ENCODE measurements at regions not wholly inside any gene's neighbourhood (a gene's known extent, or its start where the extent isn't known, plus 50 kb on each side); places are given as distances from the start of the nearest gene placed in this dataset.

DNA sequence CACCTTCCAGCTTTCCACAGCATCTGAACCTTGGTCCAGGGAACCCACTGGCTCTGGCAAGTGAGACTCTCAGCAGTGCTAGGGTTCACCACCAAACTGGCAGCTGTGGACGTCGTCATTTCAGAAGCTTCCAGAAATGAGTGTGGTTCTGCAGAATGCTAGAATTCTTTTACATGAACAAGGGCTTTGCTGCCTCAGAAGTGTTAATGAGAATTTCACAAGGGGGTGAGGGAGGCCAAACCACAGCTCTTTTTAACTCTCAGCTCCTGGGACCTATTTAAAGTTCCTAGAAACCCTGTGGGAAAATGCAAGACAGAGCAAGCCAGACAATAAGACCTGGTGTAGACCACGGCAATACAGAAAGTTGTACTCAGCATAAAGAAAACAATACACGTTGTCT lies 129.3 kb upstream of the BET1 start:
- H3K4me3 ChIP-seq (ENCODE audit: control insufficient read depth, low read depth, low read length) = no peak overlapping the region
- DNase-seq (ENCODE audit: low read depth) = no peak
- TF ChIP-seq, protein P1, sequence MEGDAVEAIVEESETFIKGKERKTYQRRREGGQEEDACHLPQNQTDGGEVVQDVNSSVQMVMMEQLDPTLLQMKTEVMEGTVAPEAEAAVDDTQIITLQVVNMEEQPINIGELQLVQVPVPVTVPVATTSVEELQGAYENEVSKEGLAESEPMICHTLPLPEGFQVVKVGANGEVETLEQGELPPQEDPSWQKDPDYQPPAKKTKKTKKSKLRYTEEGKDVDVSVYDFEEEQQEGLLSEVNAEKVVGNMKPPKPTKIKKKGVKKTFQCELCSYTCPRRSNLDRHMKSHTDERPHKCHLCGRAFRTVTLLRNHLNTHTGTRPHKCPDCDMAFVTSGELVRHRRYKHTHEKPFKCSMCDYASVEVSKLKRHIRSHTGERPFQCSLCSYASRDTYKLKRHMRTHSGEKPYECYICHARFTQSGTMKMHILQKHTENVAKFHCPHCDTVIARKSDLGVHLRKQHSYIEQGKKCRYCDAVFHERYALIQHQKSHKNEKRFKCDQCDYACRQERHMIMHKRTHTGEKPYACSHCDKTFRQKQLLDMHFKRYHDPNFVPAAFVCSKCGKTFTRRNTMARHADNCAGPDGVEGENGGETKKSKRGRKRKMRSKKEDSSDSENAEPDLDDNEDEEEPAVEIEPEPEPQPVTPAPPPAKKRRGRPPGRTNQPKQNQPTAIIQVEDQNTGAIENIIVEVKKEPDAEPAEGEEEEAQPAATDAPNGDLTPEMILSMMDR (IDR thresholded peaks at IDR 0.05; ENCODE audit: control insufficient read depth, insufficient read depth, low read depth, low read length, missing control alignments) = no peak

DNA sequence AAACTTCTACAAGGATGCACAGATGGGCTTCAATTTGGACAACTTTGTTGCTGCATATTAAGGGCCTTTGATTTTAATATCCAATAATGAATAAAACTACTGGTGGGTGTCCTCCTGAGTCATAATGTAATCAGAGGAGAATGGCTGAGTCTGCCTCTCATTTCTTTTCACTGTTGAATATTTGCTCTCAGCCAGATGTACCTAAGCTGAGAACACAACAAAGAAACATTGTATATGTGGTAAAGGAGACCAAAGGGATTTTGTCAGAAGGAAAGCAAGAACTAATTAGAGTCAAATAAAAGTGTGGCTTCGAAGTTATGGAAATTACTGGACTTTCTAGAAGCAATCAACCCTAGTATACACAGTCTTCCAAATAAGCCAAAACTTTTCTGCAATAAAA lies 131.0 kb upstream of the BET1 start:
- H3K4me3 ChIP-seq (ENCODE audit: control insufficient read depth, low read depth, low read length) = no peak overlapping the region
- TF ChIP-seq, protein P1 (IDR thresholded peaks at IDR 0.05; ENCODE audit: control insufficient read depth, insufficient read depth, low read depth, low read length, missing control alignments) = no peak
- DNase-seq (ENCODE audit: low read depth) = no peak

DNA sequence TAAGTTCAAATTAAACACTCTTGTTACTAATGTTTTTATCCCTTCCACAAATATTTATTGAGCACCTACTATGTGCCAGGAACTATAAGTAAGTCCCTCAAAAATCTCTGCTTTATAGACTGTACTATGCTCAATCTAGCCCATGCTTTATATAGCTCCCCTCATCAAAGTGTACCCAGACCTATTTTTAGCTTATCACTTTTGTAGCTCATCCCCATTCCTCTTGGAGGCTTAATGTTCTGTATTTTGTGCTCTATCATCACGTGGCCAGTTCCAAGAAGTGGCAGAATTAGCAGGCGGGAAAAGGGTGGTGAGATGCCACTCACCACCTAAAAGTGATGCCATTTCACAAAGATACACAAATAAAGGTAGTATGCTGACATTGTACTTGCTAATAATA lies 138.1 kb upstream of the BET1 start:
- H3K4me3 ChIP-seq (ENCODE audit: control insufficient read depth, low read depth, low read length) = no peak overlapping the region
- TF ChIP-seq, protein P1 (IDR thresholded peaks at IDR 0.05; ENCODE audit: control insufficient read depth, insufficient read depth, low read depth, low read length, missing control alignments) = no peak
- no peak for DNase-seq (ENCODE audit: low read depth)

GRCh38 chr7:94145602-94146001 lies 141.4 kb upstream of the BET1 start:
- TF ChIP-seq, protein P1 (IDR thresholded peaks at IDR 0.05; ENCODE audit: control insufficient read depth, insufficient read depth, low read depth, low read length, missing control alignments) = no peak
- no peak overlapping the region for H3K4me3 ChIP-seq (ENCODE audit: control insufficient read depth, low read depth, low read length)
- DNase-seq (ENCODE audit: low read depth) = no peak

- no peak for DNase-seq (ENCODE audit: low read depth)
- no peak overlapping the region for H3K4me3 ChIP-seq (ENCODE audit: control insufficient read depth, low read depth, low read length)
- TF ChIP-seq, protein P1 (IDR thresholded peaks at IDR 0.05; ENCODE audit: control insufficient read depth, insufficient read depth, low read depth, low read length, missing control alignments) = no peak
Measured at GRCh38 chr7:94146408-94146807, 142.3 kb upstream of the BET1 start.

GRCh38 chr7:94149789-94150545 lies 145.8 kb upstream of the BET1 start:
- TF ChIP-seq, protein P1 (IDR thresholded peaks at IDR 0.05; ENCODE audit: control insufficient read depth, insufficient read depth, low read depth, low read length, missing control alignments) = no peak
- no peak for DNase-seq (ENCODE audit: low read depth)
- no peak overlapping the region for H3K4me3 ChIP-seq (ENCODE audit: control insufficient read depth, low read depth, low read length)
